ENCODE measurements at regions not wholly inside any gene's neighbourhood (a gene's known extent, or its start where the extent isn't known, plus 50 kb on each side); places are given as distances from the start of the nearest gene placed in this dataset.
A peak's percentile ranks its signal among the peaks of the same experiment; 100 is the strongest.
"Not testable (repeated sequence)": the region's sequence is repeated elsewhere in the genome, so short reads cannot be mapped to it uniquely, and the experiment has no call there.

- DNase-seq: peak; percentile 22
- H3K27ac Mint-ChIP-seq (ENCODE audit: unreplicated experiment): peak overlapping the region; percentile 2
- peaks cover 3% of the 10 kb centered on the region for H3K9me3 Mint-ChIP-seq (ENCODE audit: unreplicated experiment)
- peak overlapping the region; percentile 2 for H3K4me3 Mint-ChIP-seq (ENCODE audit: unreplicated experiment)
- peaks cover 2% of the 10 kb centered on the region for H3K27me3 Mint-ChIP-seq (ENCODE audit: unreplicated experiment)
- no peaks in the 10 kb centered on the region for H3K36me3 Mint-ChIP-seq (ENCODE audit: unreplicated experiment)
- peaks cover 2% of the 10 kb centered on the region for H3K4me1 Mint-ChIP-seq (ENCODE audit: low read depth, unreplicated experiment)
- TF ChIP-seq, protein P1, sequence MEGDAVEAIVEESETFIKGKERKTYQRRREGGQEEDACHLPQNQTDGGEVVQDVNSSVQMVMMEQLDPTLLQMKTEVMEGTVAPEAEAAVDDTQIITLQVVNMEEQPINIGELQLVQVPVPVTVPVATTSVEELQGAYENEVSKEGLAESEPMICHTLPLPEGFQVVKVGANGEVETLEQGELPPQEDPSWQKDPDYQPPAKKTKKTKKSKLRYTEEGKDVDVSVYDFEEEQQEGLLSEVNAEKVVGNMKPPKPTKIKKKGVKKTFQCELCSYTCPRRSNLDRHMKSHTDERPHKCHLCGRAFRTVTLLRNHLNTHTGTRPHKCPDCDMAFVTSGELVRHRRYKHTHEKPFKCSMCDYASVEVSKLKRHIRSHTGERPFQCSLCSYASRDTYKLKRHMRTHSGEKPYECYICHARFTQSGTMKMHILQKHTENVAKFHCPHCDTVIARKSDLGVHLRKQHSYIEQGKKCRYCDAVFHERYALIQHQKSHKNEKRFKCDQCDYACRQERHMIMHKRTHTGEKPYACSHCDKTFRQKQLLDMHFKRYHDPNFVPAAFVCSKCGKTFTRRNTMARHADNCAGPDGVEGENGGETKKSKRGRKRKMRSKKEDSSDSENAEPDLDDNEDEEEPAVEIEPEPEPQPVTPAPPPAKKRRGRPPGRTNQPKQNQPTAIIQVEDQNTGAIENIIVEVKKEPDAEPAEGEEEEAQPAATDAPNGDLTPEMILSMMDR (IDR thresholded peaks at IDR 0.05; ENCODE audit: partially characterized antibody, unreplicated experiment): no peak
Measured at GRCh38 chr13:38090913-38091312, 221.3 kb upstream of the TRPC4 start.

DNA sequence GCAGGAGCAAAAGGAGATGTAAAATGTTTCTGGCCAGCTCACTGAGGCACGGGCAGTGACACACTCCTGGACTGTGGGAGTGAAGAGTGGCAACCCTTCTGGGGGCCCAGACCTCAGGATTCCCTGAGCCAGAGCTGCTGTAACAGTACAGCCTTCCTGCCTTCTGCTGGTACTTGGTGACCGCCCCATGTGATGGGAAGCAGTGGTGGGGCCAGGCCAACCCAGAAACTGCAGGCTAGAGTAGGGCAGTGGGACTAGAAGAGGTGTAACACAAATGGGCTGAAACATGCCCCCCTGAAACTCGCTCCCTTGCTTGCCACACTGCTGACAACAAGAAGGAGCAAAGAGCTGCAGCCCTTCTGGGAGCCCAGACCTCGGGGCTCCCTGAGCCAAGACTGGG lies 217.1 kb upstream of the TRPC4 start:
- Mint-ChIP-seq H3K4me3 (ENCODE audit: unreplicated experiment) (no peak overlapping the region), H3K27ac (ENCODE audit: unreplicated experiment) (no peak overlapping the region), H3K9me3 (ENCODE audit: unreplicated experiment) (peaks cover 8% of the 10 kb centered on the region), H3K27me3 (ENCODE audit: unreplicated experiment) (peaks cover 2% of the 10 kb centered on the region), H3K36me3 (ENCODE audit: unreplicated experiment) (peaks cover 4% of the 10 kb centered on the region), H3K4me1 (ENCODE audit: low read depth, unreplicated experiment) (peaks cover 2% of the 10 kb centered on the region)
- DNase-seq: no peak
- TF ChIP-seq, protein P1 (IDR thresholded peaks at IDR 0.05; ENCODE audit: partially characterized antibody, unreplicated experiment): no peak

DNA sequence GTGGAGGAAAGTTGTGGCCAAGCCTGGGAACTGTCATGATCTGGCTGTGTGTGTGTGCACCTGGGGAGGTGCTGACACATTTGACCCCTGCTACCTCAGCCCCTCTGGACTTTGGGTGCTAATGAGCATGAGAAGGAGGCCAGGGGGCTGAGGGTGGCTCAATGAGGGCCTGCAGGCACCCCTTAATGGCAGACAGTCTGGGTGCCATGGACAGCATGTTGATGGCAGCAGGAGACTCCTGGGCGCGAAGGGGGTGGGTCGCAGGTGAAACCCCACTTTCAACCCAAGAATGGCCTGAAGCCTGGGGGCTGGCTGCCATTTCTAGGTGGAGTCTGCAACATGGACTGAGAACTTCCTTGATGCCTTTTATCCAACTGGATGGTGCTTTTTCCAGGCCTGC lies 216.4 kb upstream of the TRPC4 start:
- H3K9me3 Mint-ChIP-seq (ENCODE audit: unreplicated experiment): peaks cover 8% of the 10 kb centered on the region
- H3K4me3 Mint-ChIP-seq (ENCODE audit: unreplicated experiment): no peak overlapping the region
- H3K36me3 Mint-ChIP-seq (ENCODE audit: unreplicated experiment): peaks cover 4% of the 10 kb centered on the region
- TF ChIP-seq, protein P1 (IDR thresholded peaks at IDR 0.05; ENCODE audit: partially characterized antibody, unreplicated experiment): no peak
- DNase-seq: no peak
- H3K27me3 Mint-ChIP-seq (ENCODE audit: unreplicated experiment): peaks cover 2% of the 10 kb centered on the region
- H3K4me1 Mint-ChIP-seq (ENCODE audit: low read depth, unreplicated experiment): peaks cover 2% of the 10 kb centered on the region
- H3K27ac Mint-ChIP-seq (ENCODE audit: unreplicated experiment): no peak overlapping the region

- no peaks in the 10 kb centered on the region for H3K9me3 Mint-ChIP-seq (ENCODE audit: unreplicated experiment)
- TF ChIP-seq, protein P1 (IDR thresholded peaks at IDR 0.05; ENCODE audit: partially characterized antibody, unreplicated experiment): no peak
- H3K4me1 Mint-ChIP-seq (ENCODE audit: low read depth, unreplicated experiment): no peaks in the 10 kb centered on the region
- DNase-seq: no peak
- H3K27ac Mint-ChIP-seq (ENCODE audit: unreplicated experiment): no peak overlapping the region
- H3K27me3 Mint-ChIP-seq (ENCODE audit: unreplicated experiment): no peaks in the 10 kb centered on the region
- no peak overlapping the region for H3K4me3 Mint-ChIP-seq (ENCODE audit: unreplicated experiment)
- peaks cover 4% of the 10 kb centered on the region for H3K36me3 Mint-ChIP-seq (ENCODE audit: unreplicated experiment)
Measured at GRCh38 chr13:38073931-38074330, 204.4 kb upstream of the TRPC4 start.

DNA sequence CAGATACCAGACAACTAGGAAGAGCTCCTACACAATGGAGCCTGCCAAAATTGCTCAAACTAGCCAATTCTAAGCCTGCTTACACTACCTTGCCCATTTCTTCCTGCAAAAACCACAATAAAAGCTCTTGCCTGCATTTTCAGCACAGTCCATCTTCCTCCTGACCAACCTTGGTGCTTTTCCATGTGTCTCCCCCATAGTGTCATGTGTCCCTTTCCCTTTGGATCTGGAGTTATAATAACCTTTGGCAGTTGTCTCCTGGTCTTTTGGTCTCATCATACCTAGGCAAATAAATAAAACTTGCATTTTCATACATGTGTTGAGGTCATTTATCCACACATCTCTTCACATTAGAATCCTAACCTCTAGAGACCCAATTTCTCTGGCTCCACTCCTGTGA lies 203.1 kb upstream of the TRPC4 start:
- H3K4me3 Mint-ChIP-seq (ENCODE audit: unreplicated experiment): no peak overlapping the region
- H3K4me1 Mint-ChIP-seq (ENCODE audit: low read depth, unreplicated experiment): no peaks in the 10 kb centered on the region
- H3K27ac Mint-ChIP-seq (ENCODE audit: unreplicated experiment): no peak overlapping the region
- H3K36me3 Mint-ChIP-seq (ENCODE audit: unreplicated experiment): peaks cover 4% of the 10 kb centered on the region
- TF ChIP-seq, protein P1 (IDR thresholded peaks at IDR 0.05; ENCODE audit: partially characterized antibody, unreplicated experiment): no peak
- no peak for DNase-seq
- peaks cover 2% of the 10 kb centered on the region for H3K27me3 Mint-ChIP-seq (ENCODE audit: unreplicated experiment)
- peaks cover 3% of the 10 kb centered on the region for H3K9me3 Mint-ChIP-seq (ENCODE audit: unreplicated experiment)

DNA sequence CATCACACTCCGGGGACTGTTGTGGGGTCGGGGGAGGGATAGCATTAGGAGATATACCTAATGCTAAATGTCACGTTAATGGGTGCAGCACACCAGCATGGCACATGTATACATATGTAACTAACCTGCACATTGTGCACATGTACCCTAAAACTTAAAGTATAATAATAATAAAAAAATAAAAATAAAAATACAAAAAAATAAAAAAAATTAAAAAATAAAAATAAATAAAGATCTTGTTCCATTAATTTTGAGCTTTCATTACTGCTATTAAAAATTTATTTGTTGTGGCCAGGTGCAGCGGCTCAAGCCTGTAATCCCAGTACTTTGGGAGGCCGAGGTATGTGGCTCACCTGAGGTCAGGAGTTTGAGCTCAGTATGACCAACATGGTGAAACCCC lies 201.8 kb upstream of the TRPC4 start:
- H3K27me3 Mint-ChIP-seq (ENCODE audit: unreplicated experiment); H3K27ac Mint-ChIP-seq (ENCODE audit: unreplicated experiment); H3K4me1 Mint-ChIP-seq (ENCODE audit: low read depth, unreplicated experiment); H3K9me3 Mint-ChIP-seq (ENCODE audit: unreplicated experiment); DNase-seq; H3K4me3 Mint-ChIP-seq (ENCODE audit: unreplicated experiment): not testable (repeated sequence)
- peaks cover 14% of the 10 kb centered on the region for H3K36me3 Mint-ChIP-seq (ENCODE audit: unreplicated experiment)

All from glutamatergic neuron (in vitro differentiated cells).